HL-60 (cell line): ENCODE measurements at regions not wholly inside any gene's neighbourhood (a gene's known extent, or its start where the extent isn't known, plus 50 kb on each side); places are given as distances from the start of the nearest gene placed in this dataset.

ENCODE experiments used
- GABPA ChIP-seq: IDR thresholded peaks from 2 replicates; pipeline ENCODE4 v1.6.1; 2012; ENCODE audit warnings: low read depth
- POLR2AphosphoS5 ChIP-seq: IDR thresholded peaks from 2 replicates; pipeline ENCODE4 v1.6.1; 2012; ENCODE audit warnings: low read depth
- SPI1 ChIP-seq: IDR thresholded peaks from 2 replicates; pipeline ENCODE4 v1.6.1; 2012; ENCODE audit warnings: low read depth, mild to moderate bottlenecking, borderline replicate concordance
- TF ChIP-seq, protein P1 (sequence below): IDR thresholded peaks from one replicate; pipeline ENCODE4 v1.5.1; 2011; ENCODE audit warnings: low read length, control low read depth, inconsistent platforms; ENCODE audit not compliant: insufficient read depth
- TF ChIP-seq, protein P2 (sequence below): IDR thresholded peaks from 2 replicates; pipeline ENCODE4 v1.6.1; 2012; ENCODE audit warnings: low read depth; ENCODE audit not compliant: insufficient replicate concordance

DNA sequence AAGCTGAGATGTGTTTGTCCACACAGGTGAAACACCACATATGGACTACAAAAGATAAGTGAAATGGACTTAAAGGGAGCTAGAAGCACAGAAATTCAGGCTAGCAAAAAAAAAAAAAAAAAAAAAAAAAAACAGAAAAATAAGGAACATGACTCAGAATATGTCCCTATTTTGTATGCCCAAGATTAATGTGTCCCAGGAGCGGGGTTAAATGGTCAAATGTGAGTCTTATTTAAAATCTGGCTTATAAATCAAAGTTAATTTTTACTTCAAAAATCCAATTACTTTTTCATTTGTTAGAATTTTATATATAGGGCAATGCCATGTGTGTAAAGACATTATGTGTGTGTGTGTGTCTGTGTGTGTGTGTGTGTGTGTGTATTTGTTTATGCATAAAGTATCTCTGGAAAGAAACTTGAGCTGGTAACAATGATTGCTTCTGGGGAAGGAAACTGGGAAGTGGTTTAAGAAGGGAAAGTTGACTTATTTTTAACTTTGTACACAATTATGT lies 986.5 kb downstream of the ROBO2 start:
- TF ChIP-seq, protein P1, sequence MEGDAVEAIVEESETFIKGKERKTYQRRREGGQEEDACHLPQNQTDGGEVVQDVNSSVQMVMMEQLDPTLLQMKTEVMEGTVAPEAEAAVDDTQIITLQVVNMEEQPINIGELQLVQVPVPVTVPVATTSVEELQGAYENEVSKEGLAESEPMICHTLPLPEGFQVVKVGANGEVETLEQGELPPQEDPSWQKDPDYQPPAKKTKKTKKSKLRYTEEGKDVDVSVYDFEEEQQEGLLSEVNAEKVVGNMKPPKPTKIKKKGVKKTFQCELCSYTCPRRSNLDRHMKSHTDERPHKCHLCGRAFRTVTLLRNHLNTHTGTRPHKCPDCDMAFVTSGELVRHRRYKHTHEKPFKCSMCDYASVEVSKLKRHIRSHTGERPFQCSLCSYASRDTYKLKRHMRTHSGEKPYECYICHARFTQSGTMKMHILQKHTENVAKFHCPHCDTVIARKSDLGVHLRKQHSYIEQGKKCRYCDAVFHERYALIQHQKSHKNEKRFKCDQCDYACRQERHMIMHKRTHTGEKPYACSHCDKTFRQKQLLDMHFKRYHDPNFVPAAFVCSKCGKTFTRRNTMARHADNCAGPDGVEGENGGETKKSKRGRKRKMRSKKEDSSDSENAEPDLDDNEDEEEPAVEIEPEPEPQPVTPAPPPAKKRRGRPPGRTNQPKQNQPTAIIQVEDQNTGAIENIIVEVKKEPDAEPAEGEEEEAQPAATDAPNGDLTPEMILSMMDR, result no peak
- no peak for TF ChIP-seq POLR2AphosphoS5
- TF ChIP-seq, protein P2, sequence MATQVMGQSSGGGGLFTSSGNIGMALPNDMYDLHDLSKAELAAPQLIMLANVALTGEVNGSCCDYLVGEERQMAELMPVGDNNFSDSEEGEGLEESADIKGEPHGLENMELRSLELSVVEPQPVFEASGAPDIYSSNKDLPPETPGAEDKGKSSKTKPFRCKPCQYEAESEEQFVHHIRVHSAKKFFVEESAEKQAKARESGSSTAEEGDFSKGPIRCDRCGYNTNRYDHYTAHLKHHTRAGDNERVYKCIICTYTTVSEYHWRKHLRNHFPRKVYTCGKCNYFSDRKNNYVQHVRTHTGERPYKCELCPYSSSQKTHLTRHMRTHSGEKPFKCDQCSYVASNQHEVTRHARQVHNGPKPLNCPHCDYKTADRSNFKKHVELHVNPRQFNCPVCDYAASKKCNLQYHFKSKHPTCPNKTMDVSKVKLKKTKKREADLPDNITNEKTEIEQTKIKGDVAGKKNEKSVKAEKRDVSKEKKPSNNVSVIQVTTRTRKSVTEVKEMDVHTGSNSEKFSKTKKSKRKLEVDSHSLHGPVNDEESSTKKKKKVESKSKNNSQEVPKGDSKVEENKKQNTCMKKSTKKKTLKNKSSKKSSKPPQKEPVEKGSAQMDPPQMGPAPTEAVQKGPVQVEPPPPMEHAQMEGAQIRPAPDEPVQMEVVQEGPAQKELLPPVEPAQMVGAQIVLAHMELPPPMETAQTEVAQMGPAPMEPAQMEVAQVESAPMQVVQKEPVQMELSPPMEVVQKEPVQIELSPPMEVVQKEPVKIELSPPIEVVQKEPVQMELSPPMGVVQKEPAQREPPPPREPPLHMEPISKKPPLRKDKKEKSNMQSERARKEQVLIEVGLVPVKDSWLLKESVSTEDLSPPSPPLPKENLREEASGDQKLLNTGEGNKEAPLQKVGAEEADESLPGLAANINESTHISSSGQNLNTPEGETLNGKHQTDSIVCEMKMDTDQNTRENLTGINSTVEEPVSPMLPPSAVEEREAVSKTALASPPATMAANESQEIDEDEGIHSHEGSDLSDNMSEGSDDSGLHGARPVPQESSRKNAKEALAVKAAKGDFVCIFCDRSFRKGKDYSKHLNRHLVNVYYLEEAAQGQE, result no peak
- no peak for TF ChIP-seq GABPA
- no peak for TF ChIP-seq SPI1
